K562 (cell line): ENCODE measurements at regions not wholly inside any gene's neighbourhood (a gene's known extent, or its start where the extent isn't known, plus 50 kb on each side); places are given as distances from the start of the nearest gene placed in this dataset.

Experiments
- ATAC-seq: fragments of 200-7000 bp; cut with Tn5 transposase; 3 replicates; pipeline ENCODE4 v1.9.1; 2020; ENCODE audit warnings: moderate library complexity
- BruUV-seq: library from RNA; stranded (reverse); fragments of 400-500 nt; replicated peaks from 2 replicates; lab custom pipeline; 2021; lab: Mats Ljungman, UMichigan
- CTCF ChIA-PET: fragments of 300-600 bp; formaldehyde crosslinking; extraction: SDS; loops from one replicate; lab custom pipeline; 2021; ENCODE audit warnings: low intra/inter-chr PET ratio; lab: Yijun Ruan, JAX
- POLR2A ChIA-PET: fragments of 300-600, 350-650 bp; sonication (Branson Sonifier 250); formaldehyde crosslinking; extraction: SDS; loops from one replicate; lab custom pipeline; 2021; ENCODE audit warnings: antibody characterized with exemption, inconsistent platforms; lab: Yijun Ruan, JAX
- DNase-seq, 4 experiments: peaks; one replicate each; pipeline versions ENCODE4 v3.0.0 to v3.0.0-alpha.2; 2011 to 2018; ENCODE audit warnings: low spot score in 3 of 4, mixed read lengths in 3 of 4; ENCODE audit errors: extremely low read depth in 1 of 4
- FAIRE-seq: peaks from 2 replicates; lab custom pipeline; 2011; peaks lifted over from hg19 to GRCh38; lab: Jason Lieb, UNC
- H2AFZ ChIP-seq: 2 replicates; pipeline ENCODE4 v1.6.0; 2011; ENCODE audit warnings: low read depth, low read length, control low read depth, inconsistent platforms
- H3K27ac ChIP-seq: fragments of 200-600 bp; 3 replicates; pipeline ENCODE4 v1.8.0; 2011; ENCODE audit warnings: low read depth, mild to moderate bottlenecking, control low read depth, inconsistent platforms, low read length, moderate library complexity, mixed read lengths; ENCODE audit errors: extremely low read depth
- H3K27me3 ChIP-seq, 2 experiments: fragments of 300-600 bp in 1 of 2; 2 replicates in 1 of 2; 3 replicates in 1 of 2; pipeline versions ENCODE4 v1.6.0 to v1.8.0; 2011; ENCODE audit warnings: inconsistent platforms in 2 of 2, low read length in 2 of 2, mild to moderate bottlenecking in 1 of 2, mixed read lengths in 1 of 2, moderate library complexity in 1 of 2; ENCODE audit not compliant: control insufficient read depth in 2 of 2, insufficient read depth in 2 of 2
- H3K36me3 ChIP-seq: fragments of 300-600 bp; 3 replicates; pipeline ENCODE4 v1.8.0; 2011; ENCODE audit warnings: mild to moderate bottlenecking, low read length, inconsistent platforms; ENCODE audit not compliant: control insufficient read depth, insufficient read depth
- H3K4me1 ChIP-seq, 2 experiments: fragments of 200-600 bp in 1 of 2; replicated peaks in 1 of 2; 2 replicates in 1 of 2; 3 replicates in 1 of 2; pipeline versions ENCODE4 v1.5.1 to v1.8.0; 2011; ENCODE audit warnings: inconsistent platforms in 2 of 2, low read length in 2 of 2, mild to moderate bottlenecking in 1 of 2, mixed read lengths in 1 of 2, moderate library complexity in 1 of 2; ENCODE audit not compliant: control insufficient read depth in 2 of 2, insufficient read depth in 2 of 2
- H3K4me2 ChIP-seq: 2 replicates; pipeline ENCODE4 v1.6.1; 2011; ENCODE audit warnings: low read length, control low read depth, inconsistent platforms, mixed read lengths; ENCODE audit not compliant: insufficient read depth
- H3K4me3 ChIP-seq: fragments of 200-600 bp; sonication (generic), shearing (Covaris generic); 2 replicates; pipeline ENCODE4 v1.5.1; 2016; ENCODE audit warnings: control low read depth, inconsistent platforms
- H3K79me2 ChIP-seq: fragments of 200-600 bp; 3 replicates; pipeline ENCODE4 v1.8.0; 2011; ENCODE audit warnings: low read length, inconsistent platforms; ENCODE audit not compliant: control insufficient read depth, insufficient read depth
- H3K9ac ChIP-seq, 2 experiments: 2 replicates each; pipeline versions ENCODE4 v1.6.0 to v1.6.1; 2011; ENCODE audit warnings: low read depth in 2 of 2, low read length in 2 of 2, control low read depth in 1 of 2, inconsistent platforms in 1 of 2, mild to moderate bottlenecking in 1 of 2, mixed read lengths in 1 of 2; ENCODE audit not compliant: insufficient read depth in 1 of 2
- H3K9me1 ChIP-seq: one replicate; pipeline ENCODE4 v1.6.0; 2011; ENCODE audit warnings: inconsistent platforms, mild to moderate bottlenecking, low read length, moderate library complexity; ENCODE audit not compliant: control insufficient read depth, insufficient read depth
- H3K9me3 ChIP-seq: replicated peaks from 2 replicates; pipeline ENCODE4 v1.5.1; 2011; ENCODE audit warnings: low read depth, low read length, inconsistent platforms; ENCODE audit not compliant: control insufficient read depth, insufficient read depth
- H4K20me1 ChIP-seq: replicated peaks from 2 replicates; pipeline ENCODE4 v1.6.1; 2011; ENCODE audit warnings: low read length, inconsistent platforms, mixed read lengths; ENCODE audit not compliant: control insufficient read depth, insufficient read depth
- BDP1 ChIP-seq: IDR thresholded peaks from 3 replicates; pipeline ENCODE4 v1.6.1; 2011; ENCODE audit not compliant: insufficient read length, insufficient read depth
- GTF2B ChIP-seq: IDR thresholded peaks from 2 replicates; pipeline ENCODE4 v1.6.1; 2011; ENCODE audit not compliant: insufficient read length; ENCODE audit errors: extremely low read depth
- GTF2F1 ChIP-seq: IDR thresholded peaks from 2 replicates; pipeline ENCODE4 v1.6.1; 2011; ENCODE audit warnings: low read depth, low read length, improper control_type of control experiment
- MAZ ChIP-seq, 2 experiments: fragments of 450-650 bp in 1 of 2; sonication (generic) in 1 of 2; formaldehyde crosslinking; IDR thresholded peaks in 1 of 2; conservative IDR thresholded peaks in 1 of 2; 2 replicates each; pipeline versions ENCODE4 v1.4.0 to v1.5.0; 2020; ENCODE audit warnings: mild to moderate bottlenecking in 1 of 2, missing genetic modification reagents in 1 of 2
- SMAD1 ChIP-seq: fragments of 150-350 bp; IDR thresholded peaks from 2 replicates; pipeline ENCODE4 v1.6.1; 2014; ENCODE audit warnings: low read length, low read depth; ENCODE audit not compliant: partially characterized antibody
- TCFL5 ChIP-seq: fragments of 250-450 bp; sonication (Bioruptor Pico); conservative IDR thresholded peaks from 2 replicates; pipeline ENCODE4 v1.6.1; 2021; ENCODE audit warnings: mild to moderate bottlenecking, moderate library complexity, matching md5 sums
- TFAM ChIP-seq: fragments of 250-450 bp; sonication (Bioruptor Pico); conservative IDR thresholded peaks from 2 replicates; pipeline ENCODE4 v1.5.0; 2021; ENCODE audit warnings: mild to moderate bottlenecking, moderate library complexity
- ZC3H11A ChIP-seq: IDR thresholded peaks from 2 replicates; pipeline ENCODE4 v1.6.1; 2012; ENCODE audit warnings: low read depth, low read length, improper control_type of control experiment
- ZKSCAN3 ChIP-seq: fragments of 250-450 bp; sonication (Bioruptor Pico); IDR thresholded peaks from 2 replicates; pipeline ENCODE4 v1.4.0; 2020
- ZNF133 ChIP-seq: fragments of 250-450 bp; sonication (Bioruptor Pico); IDR thresholded peaks from 2 replicates; pipeline ENCODE4 v1.4.0; 2020; ENCODE audit warnings: mild to moderate bottlenecking
- ZNF253 ChIP-seq: fragments of 250-450 bp; sonication (Bioruptor Pico); conservative IDR thresholded peaks from 2 replicates; pipeline ENCODE4 v1.6.1; 2021; ENCODE audit warnings: mild to moderate bottlenecking
- ZNF444 ChIP-seq: fragments of 250-450 bp; sonication (Bioruptor Pico); IDR thresholded peaks from 2 replicates; pipeline ENCODE4 v1.4.0; 2020; ENCODE audit warnings: mild to moderate bottlenecking, moderate library complexity
- ZNF76 ChIP-seq: fragments of 250-450 bp; sonication (Bioruptor Pico); IDR thresholded peaks from 2 replicates; pipeline ENCODE4 v1.4.0; 2020; ENCODE audit warnings: mild to moderate bottlenecking, moderate library complexity, borderline replicate concordance
- in situ Hi-C: fragments of 300-500 bp; cut with MboI; formaldehyde crosslinking; loops from 4 replicates; pipeline ENCODE4 v1.15.0; 2018; ENCODE audit warnings: inconsistent platforms, mixed read lengths
- intact Hi-C: fragments of 100-400 bp; cut with micrococcal nuclease; formaldehyde crosslinking; loops from 2 replicates; pipeline ENCODE4 v1.14.2; 2022
- TF ChIP-seq, protein P1 (sequence below): conservative IDR thresholded peaks from 2 replicates; pipeline ENCODE4 v1.6.1; 2011; ENCODE audit warnings: low read depth, mild to moderate bottlenecking, low read length; ENCODE audit not compliant: control insufficient read depth
- TF ChIP-seq, protein P2 (sequence below): fragments of 450-650 bp; formaldehyde crosslinking; IDR thresholded peaks from 2 replicates; pipeline ENCODE4 v1.4.0; 2020; ENCODE audit warnings: mild to moderate bottlenecking
- TF ChIP-seq, protein P3 (sequence below): IDR thresholded peaks from 3 replicates; pipeline ENCODE4 v1.6.1; 2011; ENCODE audit warnings: borderline replicate concordance, mild to moderate bottlenecking; ENCODE audit not compliant: insufficient read length, insufficient read depth
- TF ChIP-seq, protein P4 (sequence below): fragments of 450-650 bp; conservative IDR thresholded peaks from 2 replicates; pipeline ENCODE4 v1.6.1; 2016; ENCODE audit warnings: missing genetic modification characterization, low read depth, mild to moderate bottlenecking, control low read depth, missing compliant biosample characterization

DNA sequence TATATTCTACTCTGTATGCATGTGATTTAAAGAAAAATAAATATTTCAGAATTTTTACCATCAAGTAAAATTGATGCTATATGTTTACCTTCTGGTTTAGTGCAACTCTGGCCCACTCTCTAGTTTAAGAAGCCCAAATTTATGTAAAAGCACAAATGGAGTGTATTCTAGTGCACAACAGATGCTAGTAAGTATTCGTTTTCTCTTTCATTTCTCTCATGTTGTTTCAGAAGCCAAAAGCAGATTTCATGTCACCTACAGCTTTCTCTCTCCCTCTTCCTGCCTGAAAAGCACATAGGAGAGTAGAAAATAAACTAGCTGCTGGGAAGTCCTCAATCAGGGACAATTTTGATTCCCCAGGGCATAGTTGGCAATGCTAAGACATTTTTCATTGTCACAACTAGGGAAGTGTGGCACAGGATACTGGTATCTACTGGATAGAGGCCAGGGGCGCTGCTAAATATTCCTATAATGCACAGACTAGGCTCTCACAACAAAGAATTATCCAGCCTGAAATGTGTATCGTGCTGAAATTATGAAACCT is 147.4 kb upstream of the ARHGEF26 start (continued):
- TF ChIP-seq TCFL5 (CRISPR knock-in tag) = no peak
- no peak for TF ChIP-seq TFAM (CRISPR knock-in tag)
- TF ChIP-seq MAZ (CRISPR knock-in tag; conservative IDR thresholded peaks at IDR 0.05 in 1 of 2, IDR thresholded peaks at IDR 0.05 in 1 of 2) = no peak
- TF ChIP-seq, protein P1, sequence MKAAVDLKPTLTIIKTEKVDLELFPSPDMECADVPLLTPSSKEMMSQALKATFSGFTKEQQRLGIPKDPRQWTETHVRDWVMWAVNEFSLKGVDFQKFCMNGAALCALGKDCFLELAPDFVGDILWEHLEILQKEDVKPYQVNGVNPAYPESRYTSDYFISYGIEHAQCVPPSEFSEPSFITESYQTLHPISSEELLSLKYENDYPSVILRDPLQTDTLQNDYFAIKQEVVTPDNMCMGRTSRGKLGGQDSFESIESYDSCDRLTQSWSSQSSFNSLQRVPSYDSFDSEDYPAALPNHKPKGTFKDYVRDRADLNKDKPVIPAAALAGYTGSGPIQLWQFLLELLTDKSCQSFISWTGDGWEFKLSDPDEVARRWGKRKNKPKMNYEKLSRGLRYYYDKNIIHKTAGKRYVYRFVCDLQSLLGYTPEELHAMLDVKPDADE = no peak
- TF ChIP-seq GTF2B = no peak
- TF ChIP-seq, protein P2, sequence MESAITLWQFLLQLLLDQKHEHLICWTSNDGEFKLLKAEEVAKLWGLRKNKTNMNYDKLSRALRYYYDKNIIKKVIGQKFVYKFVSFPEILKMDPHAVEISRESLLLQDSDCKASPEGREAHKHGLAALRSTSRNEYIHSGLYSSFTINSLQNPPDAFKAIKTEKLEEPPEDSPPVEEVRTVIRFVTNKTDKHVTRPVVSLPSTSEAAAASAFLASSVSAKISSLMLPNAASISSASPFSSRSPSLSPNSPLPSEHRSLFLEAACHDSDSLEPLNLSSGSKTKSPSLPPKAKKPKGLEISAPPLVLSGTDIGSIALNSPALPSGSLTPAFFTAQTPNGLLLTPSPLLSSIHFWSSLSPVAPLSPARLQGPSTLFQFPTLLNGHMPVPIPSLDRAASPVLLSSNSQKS = no peak

DNA sequence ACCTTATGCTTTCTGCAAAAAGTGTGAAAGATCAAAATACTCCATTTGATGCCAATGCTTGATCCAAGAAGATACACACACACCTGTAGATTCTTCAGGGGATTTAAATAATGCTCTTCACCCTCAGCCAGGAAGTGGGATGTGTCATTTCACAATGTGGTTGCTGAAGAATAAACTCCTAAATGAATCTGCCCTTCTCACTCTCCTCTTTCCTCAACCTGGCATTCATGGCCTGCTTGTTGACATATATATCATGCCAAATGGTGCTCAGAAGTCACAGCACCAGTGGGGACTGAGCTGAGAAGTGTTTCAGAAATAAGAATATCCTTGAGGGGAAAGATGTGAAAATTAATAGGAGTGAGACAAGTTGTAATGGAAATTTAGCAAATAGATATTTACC is 146.6 kb upstream of the ARHGEF26 start:
- no peaks in the 10 kb centered on the region for H3K4me1 ChIP-seq
- ATAC-seq (no peak), FAIRE-seq (no peak), DNase-seq (no peak)
- H3K27ac ChIP-seq = no peak overlapping the region
- H3K79me2 ChIP-seq = no peaks in the 10 kb centered on the region
- H3K9me3 ChIP-seq = no peaks in the 10 kb centered on the region
- ChIA-PET POLR2A (no interaction called here), CTCF (no interaction called here)
- no peaks in the 10 kb centered on the region for H3K27me3 ChIP-seq
- H4K20me1 ChIP-seq = no peaks in the 10 kb centered on the region
- in situ Hi-C loops = no loop called here
- no peak overlapping the region for H3K4me3 ChIP-seq
- H3K4me2 ChIP-seq = no peak overlapping the region
- no peak overlapping the region for H3K9ac ChIP-seq
- no peak overlapping the region for H2AFZ ChIP-seq
- H3K9me1 ChIP-seq = no peaks in the 10 kb centered on the region
- BruUV-seq = no TSS peak
- no peaks in the 10 kb centered on the region for H3K36me3 ChIP-seq
- intact Hi-C loops = loop anchor here (5.0 kb wide), 1 partner anchor 947 kb away; no protein-coding TSS in a partner anchor
- TF ChIP-seq, protein P3, sequence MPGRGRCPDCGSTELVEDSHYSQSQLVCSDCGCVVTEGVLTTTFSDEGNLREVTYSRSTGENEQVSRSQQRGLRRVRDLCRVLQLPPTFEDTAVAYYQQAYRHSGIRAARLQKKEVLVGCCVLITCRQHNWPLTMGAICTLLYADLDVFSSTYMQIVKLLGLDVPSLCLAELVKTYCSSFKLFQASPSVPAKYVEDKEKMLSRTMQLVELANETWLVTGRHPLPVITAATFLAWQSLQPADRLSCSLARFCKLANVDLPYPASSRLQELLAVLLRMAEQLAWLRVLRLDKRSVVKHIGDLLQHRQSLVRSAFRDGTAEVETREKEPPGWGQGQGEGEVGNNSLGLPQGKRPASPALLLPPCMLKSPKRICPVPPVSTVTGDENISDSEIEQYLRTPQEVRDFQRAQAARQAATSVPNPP = no peak
- TF ChIP-seq ZNF76 = no peak
- TF ChIP-seq, protein P4, sequence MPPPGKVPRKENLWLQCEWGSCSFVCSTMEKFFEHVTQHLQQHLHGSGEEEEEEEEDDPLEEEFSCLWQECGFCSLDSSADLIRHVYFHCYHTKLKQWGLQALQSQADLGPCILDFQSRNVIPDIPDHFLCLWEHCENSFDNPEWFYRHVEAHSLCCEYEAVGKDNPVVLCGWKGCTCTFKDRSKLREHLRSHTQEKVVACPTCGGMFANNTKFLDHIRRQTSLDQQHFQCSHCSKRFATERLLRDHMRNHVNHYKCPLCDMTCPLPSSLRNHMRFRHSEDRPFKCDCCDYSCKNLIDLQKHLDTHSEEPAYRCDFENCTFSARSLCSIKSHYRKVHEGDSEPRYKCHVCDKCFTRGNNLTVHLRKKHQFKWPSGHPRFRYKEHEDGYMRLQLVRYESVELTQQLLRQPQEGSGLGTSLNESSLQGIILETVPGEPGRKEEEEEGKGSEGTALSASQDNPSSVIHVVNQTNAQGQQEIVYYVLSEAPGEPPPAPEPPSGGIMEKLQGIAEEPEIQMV = no peak
- no peak for TF ChIP-seq ZNF444 (CRISPR knock-in tag)
- no peak for TF ChIP-seq ZNF253 (CRISPR knock-in tag)
- no peak for TF ChIP-seq ZC3H11A
- no peak for TF ChIP-seq ZKSCAN3 (CRISPR knock-in tag)
- no peak for TF ChIP-seq GTF2F1
- no peak for TF ChIP-seq SMAD1
- no peak for TF ChIP-seq ZNF133 (CRISPR knock-in tag)
- TF ChIP-seq BDP1 = no peak
